Adrenal gland (tissue), 5 donors: ENCODE measurements at regions not wholly inside any gene's neighbourhood (a gene's known extent, or its start where the extent isn't known, plus 50 kb on each side); places are given as distances from the start of the nearest gene placed in this dataset.

ENCODE experiments used
- POLR2A ChIP-seq, 2 donors: fragments of 450-650 bp; IDR thresholded peaks; one replicate each; pipeline ENCODE4 v1.6.1; 2017; ENCODE audit warnings: antibody characterized with exemption in 2 of 2, mild to moderate bottlenecking in 2 of 2, moderate library complexity in 1 of 2
- TF ChIP-seq, protein P1 (sequence below), 6 experiments: fragments of 450-650 bp in 4 of 6; fragments of 200-600 bp in 2 of 6; sonication (generic) in 1 of 6; IDR thresholded peaks; 1 replicate in 5 of 6; 2 replicates in 1 of 6; pipeline versions ENCODE4 v1.5.1 to v1.8.0; 2016 to 2021; ENCODE audit warnings: antibody characterized with exemption in 6 of 6, mild to moderate bottlenecking in 2 of 6, moderate library complexity in 1 of 6
- donor health status: DM: no; HTN: no; CAD: no.

DNA sequence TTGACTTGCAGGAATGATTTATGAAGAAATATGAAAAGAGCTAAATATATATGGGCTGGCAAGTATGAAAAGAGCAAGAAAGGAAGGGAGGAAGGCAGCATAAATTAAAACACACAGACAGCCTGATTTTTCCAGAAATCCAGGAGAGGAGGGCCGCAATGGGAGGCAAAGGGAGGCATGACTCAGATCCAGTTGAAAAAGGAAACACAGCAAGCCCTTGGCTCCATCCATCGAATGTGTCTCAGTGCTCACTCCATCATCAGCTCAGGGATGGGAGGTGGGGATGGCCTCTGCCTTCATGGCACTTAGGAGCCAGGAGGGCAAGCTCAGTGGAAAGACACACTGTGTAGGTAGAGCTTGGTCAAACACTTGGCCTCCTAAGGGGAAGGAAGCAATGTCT lies 75.7 kb upstream of the PDZD8 start:
- TF ChIP-seq, protein P1, sequence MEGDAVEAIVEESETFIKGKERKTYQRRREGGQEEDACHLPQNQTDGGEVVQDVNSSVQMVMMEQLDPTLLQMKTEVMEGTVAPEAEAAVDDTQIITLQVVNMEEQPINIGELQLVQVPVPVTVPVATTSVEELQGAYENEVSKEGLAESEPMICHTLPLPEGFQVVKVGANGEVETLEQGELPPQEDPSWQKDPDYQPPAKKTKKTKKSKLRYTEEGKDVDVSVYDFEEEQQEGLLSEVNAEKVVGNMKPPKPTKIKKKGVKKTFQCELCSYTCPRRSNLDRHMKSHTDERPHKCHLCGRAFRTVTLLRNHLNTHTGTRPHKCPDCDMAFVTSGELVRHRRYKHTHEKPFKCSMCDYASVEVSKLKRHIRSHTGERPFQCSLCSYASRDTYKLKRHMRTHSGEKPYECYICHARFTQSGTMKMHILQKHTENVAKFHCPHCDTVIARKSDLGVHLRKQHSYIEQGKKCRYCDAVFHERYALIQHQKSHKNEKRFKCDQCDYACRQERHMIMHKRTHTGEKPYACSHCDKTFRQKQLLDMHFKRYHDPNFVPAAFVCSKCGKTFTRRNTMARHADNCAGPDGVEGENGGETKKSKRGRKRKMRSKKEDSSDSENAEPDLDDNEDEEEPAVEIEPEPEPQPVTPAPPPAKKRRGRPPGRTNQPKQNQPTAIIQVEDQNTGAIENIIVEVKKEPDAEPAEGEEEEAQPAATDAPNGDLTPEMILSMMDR (IDR thresholded peaks at IDR 0.05) = no peak
- TF ChIP-seq POLR2A (IDR thresholded peaks at IDR 0.05) = no peak
